Islet precursor cell (in vitro differentiated cells): ENCODE measurements at regions not wholly inside any gene's neighbourhood (a gene's known extent, or its start where the extent isn't known, plus 50 kb on each side); places are given as distances from the start of the nearest gene placed in this dataset.

Experiments
- DNase-seq: peaks from one replicate; pipeline ENCODE4 v3.0.0-alpha.2; 2018

GRCh38 chr18:41012194-41012593 lies 942.8 kb upstream of the PIK3C3 start:
- no peak for DNase-seq

GRCh38 chr18:41009926-41010325 lies 945.1 kb upstream of the PIK3C3 start:
- DNase-seq: no peak

DNA sequence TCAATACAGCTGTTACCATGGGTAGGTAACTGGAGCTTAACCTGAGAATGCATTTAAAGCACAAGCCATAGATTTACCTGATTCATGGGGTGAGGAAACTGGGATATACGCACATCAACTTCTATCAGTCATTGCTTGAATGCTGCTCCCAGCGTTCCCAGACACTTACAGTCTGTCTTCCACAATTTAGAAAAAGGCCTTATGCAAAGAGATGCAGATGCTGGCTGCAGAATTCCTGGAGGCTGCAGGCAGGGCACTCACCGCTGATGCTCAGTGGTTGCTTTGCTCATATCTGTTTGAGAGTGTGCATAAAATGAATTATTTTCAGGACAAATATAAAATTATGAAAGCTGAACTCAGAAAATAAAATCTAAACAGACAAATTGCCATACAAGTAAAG lies 950.7 kb upstream of the PIK3C3 start:
- DNase-seq: no peak

DNA sequence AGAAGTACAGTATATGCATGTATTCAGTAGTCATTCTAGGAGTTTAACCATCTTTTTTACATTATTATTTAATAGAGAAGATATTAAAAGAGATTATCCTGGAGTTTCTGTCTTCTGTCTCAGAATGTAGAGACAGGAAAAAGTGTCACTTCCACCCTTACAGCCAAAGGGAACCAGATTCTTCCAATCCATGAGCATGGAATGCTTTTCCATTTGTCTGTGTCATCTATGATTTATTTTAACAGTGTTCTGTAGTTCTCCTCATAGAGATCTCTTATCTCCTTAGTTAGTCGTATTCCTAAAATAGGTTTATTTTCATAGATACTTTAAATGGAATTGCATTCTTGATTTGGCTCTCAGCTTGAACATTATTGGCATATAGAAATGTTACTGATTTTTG lies 959.5 kb upstream of the PIK3C3 start:
- no peak for DNase-seq

DNA sequence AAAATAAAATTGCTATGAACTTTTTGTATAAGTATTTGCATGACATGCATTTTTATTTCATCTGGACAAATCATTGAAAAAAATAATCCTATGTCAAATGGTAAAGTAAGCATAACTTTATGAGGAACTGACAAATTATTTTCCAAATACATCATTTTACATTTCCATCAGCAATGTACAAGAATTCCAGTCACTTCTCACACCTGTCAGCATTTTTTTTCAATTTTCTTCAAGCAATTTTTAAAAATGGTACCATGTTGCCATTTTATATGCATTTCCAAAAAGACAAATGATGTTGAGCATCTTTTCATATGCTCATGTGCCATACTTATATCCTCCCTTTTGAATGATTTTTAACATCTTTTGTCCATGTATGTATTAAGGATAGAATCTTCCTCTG lies 961.7 kb upstream of the PIK3C3 start:
- DNase-seq: no peak

DNA sequence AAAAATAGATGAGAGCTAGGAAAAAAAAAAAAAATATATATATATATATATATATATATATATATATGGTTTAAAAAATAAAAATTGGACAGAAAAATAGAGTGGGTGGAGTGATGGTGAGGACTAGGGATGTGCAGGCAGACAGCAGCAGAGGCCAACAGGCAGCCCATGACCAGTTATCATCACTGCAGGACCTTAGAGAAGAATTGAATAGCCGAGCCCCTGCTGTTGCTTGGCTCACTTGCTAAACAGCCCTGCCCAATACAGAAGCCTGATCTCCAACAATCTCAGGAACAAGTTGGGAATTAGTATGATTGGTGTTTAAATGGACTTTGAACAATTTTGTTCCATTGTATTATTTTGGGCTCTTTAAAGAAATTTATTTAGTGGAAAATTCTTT lies 967.5 kb upstream of the PIK3C3 start:
- DNase-seq: no peak

- DNase-seq: no peak
Measured at GRCh38 chr18:40985436-40985835, 969.6 kb upstream of the PIK3C3 start.

DNA sequence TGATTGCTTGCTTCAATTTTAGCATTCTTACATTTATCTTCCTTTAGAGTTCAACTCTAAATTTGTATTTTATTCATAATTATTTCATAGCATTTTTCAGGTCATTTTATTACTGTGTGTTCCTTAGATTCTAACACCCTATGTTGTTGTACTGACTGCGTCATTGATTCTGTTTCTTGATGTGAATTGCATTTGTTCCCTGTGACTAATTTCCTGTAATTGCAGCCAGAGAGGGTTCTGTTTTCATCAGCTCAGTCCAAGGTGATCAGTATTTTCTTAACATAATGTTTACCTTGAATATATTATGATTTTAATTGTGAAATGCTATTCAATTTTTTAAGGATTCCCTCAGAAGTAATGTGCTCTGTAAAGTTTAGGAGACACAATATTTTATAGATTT lies 970.2 kb upstream of the PIK3C3 start:
- DNase-seq: no peak

GRCh38 chr18:40983835-40984234 lies 971.2 kb upstream of the PIK3C3 start:
- DNase-seq: no peak

GRCh38 chr18:40980171-40980570 lies 974.9 kb upstream of the PIK3C3 start:
- DNase-seq: no peak

DNA sequence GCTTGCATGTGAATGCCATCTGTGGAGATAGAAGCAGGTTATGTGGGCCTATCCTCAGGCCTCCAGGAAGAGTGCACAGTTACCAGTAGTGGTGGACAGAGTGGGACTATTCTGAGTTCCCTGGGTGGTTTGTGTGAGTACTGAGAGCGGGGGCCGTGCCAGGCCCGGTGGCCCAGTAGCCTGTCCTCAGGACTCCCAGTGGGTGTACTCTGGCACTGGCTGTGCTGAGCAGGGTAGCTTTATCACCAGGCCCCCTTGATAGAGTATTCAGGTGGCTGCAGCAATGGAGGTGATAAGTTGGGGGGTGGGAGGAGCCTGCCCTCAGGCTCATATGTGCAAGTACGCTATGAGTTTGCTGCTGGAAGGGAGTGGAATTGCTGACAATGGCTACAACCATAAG lies 979.0 kb upstream of the PIK3C3 start:
- no peak for DNase-seq

DNA sequence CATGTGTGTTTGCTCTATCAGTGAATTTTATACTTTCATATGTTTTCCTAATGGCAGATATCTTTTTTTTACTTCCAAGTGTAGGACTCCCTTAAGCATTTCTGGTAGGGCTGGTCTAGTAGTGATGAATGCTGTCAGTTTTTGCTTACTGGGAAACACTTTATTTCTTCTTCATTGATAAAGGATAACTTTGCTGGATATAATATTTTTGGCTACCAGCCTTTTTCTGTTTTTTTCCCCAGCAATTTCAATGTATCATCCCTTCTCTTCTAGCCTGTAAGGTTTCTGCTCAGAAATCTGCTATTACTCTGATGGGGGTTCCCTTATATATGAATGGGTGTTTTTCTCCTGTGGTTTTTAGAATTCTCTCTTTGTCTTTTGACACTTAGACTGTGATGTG lies 980.6 kb upstream of the PIK3C3 start:
- no peak for DNase-seq

DNA sequence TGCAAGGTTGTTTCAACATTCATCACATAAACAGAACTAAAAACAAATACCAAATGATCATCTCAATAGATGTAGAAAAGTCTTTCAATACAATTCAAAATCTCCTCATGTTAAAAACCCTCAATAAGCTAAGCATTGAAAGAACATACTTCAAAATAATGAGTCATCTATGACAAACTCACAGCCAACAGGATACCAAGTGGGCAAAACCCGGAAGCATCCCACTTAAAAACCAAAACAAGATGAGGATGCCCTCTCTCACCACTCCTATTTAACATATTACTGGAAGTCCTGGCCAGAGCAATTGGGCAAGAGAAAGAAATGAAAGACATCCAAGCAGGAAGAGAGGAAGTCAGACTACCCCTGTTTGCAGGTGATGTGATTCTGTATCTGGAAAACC lies 992.2 kb upstream of the PIK3C3 start:
- no peak for DNase-seq

- no peak for DNase-seq
Measured at GRCh38 chr18:40957533-40958070, 997.4 kb upstream of the PIK3C3 start.

DNA sequence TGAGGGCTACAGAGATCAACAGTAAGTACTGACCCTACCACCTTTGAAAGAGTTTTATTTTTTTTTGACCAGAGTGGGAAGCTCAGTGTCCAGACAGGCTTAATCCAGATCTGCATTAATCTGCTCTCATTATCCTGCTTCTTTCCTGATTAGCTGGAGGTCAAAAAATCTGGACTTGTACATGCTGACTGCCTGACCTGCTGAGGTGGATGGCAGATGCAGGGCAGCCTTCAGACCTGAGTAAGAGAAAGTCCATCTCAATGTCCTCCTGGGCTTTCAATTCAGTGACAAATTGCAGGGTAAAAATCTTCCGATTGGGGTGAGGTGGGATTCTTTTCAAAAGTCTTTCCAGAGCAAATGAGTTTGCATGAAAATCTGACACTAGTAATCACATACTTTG lies 998.8 kb upstream of the PIK3C3 start:
- no peak for DNase-seq

GRCh38 chr18:40955351-40955750 lies 999.7 kb upstream of the PIK3C3 start:
- DNase-seq: no peak

- no peak for DNase-seq
Measured at GRCh38 chr18:40949114-40949950, 1005.7 kb upstream of the PIK3C3 start.

DNA sequence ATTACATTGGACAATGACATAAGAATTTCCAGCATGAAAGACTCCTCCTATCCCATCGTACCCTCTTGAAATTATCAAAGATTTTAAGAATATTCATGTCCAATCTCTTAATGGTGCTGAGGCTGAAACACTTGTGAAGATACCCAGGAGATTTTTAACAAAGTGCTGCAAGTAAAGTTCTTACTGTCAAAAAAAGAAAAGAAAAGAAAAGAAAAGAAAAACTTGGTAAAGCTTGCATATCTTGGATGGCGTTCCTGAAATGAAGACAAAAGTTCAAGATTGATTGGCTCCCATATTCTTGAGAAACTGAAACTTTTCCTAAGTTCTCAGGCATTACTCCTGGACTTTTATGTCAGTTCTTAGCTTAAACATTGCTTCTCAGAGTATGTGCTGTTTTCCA lies 1010.5 kb upstream of the PIK3C3 start:
- no peak for DNase-seq

DNA sequence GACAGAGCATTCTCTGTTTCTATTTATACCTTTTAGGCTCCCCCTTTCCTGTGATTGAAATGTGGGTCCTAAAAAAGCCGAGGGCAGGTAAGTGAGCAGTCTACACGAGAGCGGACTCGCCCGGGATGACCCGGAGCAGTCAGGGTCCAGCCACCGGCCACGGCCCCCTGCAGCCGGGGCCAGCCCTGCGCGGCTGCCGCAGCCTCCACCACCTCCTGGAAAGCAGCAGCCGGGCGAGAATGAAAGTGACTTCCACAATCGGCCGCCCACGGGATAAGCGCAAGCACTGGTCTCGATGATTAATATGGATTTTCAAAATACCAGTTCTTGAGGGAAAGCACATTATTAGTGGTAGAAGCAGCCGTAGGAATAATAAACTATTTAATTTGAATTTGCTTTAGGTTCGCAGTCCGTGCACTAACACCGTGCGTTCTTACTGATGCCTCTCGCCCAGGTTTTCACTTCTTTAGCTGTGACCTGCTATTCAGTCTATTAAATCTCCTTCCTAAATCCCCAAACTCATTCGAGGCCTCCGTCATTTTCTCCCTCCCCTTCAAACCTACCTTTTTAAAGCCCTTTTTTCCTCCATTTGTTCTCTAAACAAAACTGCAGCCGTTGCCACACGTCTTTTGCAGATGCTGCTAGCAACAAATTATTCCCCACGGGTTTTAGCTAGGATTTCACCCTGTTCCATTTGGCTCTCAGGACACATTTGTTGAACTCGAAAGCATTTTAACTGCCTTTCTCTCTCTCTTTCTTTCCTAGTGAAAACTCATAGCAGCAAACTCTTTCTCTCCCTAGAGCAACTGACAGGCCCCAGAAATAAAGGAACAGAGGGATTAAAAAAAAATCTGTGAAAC lies 1015.1 kb upstream of the PIK3C3 start:
- DNase-seq: no peak

DNA sequence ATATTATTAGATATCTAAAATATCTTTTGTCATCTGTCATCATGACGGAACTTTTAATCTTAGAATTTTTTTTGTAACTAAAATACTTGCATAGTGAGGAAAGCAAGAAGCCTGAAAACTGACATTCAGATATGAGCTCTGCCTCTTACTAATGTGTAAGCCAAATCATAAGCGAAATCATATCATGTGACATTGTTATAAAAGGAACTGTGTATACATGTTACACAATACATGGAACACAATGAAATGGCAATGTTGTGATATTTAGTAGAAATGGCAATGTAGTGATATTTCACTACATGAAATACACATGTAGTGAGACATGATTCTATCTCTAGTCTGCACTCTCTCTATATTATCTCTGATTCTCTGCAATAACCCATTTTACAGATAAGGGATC lies 1016.4 kb upstream of the PIK3C3 start:
- no peak for DNase-seq

DNA sequence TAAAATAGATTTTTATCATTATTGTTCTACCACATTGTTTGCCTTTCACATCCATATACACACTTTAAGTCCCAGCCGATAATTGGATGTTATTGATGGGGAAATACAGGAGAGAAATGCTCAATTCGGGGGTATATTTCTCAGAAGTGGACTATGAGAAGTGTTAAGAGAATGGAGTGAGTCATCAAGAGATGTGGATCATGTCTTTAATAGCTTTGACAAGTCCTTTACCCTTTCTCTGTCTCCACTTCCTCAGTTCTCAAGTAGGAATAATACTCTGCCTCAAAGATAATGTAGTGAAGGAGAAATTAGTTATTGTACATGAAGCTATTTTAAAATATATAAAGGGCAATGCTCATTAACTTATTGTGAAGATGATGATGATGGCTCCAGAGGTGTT lies 1017.6 kb upstream of the PIK3C3 start:
- DNase-seq: no peak

GRCh38 chr18:40935423-40935822 lies 1019.6 kb upstream of the PIK3C3 start:
- no peak for DNase-seq

DNA sequence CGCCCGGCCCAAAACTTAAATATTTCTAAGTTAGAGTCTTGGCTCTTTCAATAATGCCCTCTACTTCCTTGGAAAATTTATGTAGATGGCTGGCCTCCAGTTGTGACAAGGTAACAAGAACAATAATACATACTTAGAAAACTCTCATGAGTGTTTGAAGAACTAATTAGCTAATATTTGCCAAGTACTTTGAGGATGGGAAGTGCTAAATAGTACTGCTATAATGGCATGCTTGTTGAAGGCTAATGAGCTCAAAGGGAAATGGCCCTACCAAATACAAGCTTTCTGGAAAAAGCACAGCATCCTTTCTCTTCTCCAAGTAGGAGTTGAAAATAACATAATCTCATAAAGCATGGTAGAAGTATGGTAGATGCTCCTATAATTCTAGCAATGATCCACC lies 1022.2 kb upstream of the PIK3C3 start:
- no peak for DNase-seq
